ENCODE measurements at regions not wholly inside any gene's neighbourhood (a gene's known extent, or its start where the extent isn't known, plus 50 kb on each side); places are given as distances from the start of the nearest gene placed in this dataset.

GRCh38 chr7:50160206-50160605 is 67.2 kb upstream of the ZPBP start:
- Histone ChIP-seq H3K9ac (replicated peaks; ENCODE audit: extremely low read depth, insufficient read depth, low read length) (no peak overlapping the region), H4K20me1 (replicated peaks; ENCODE audit: control insufficient read depth, extremely low read depth, insufficient read depth, low read length) (no peaks in the 10 kb centered on the region), H3K4me1 (ENCODE audit: control insufficient read depth, extremely low read depth, insufficient read depth, low read length) (no peaks in the 10 kb centered on the region), H3K79me2 (ENCODE audit: control insufficient read depth, insufficient read depth, low read length) (no peaks in the 10 kb centered on the region), H3K27ac (ENCODE audit: insufficient read depth, low read depth, low read length) (no peak overlapping the region), H3K9me1 (replicated peaks; ENCODE audit: control insufficient read depth, extremely low read depth, insufficient read depth, low read length) (no peaks in the 10 kb centered on the region), H3K36me3 (ENCODE audit: control insufficient read depth in 2 of 2, extremely low read depth in 1 of 2, insufficient read depth in 2 of 2, low read length in 2 of 2) (no peaks in the 10 kb centered on the region), H2AFZ (ENCODE audit: low read depth, low read length) (no peak overlapping the region), H3K9me3 (replicated peaks; ENCODE audit: control insufficient read depth, insufficient read depth, low read length) (no peaks in the 10 kb centered on the region), H3K4me2 (ENCODE audit: insufficient read depth, low read length) (no peak overlapping the region), H3K27me3 (ENCODE audit: control insufficient read depth in 2 of 2, insufficient read depth in 2 of 2, low read length in 2 of 2) (no peaks in the 10 kb centered on the region), H3K4me3 (replicated peaks in 1 of 3; ENCODE audit: insufficient read depth in 1 of 3, low read depth in 1 of 3, low read length in 3 of 3) (no peak overlapping the region)
- CTCF ChIA-PET, result no interaction called here
- POLR2A ChIA-PET, result no interaction called here
- DNase-seq (ENCODE audit: low read depth, low spot score), result no peak
- no TSS peak for BruUV-seq (replicated peaks)
- intact Hi-C loops (cut with micrococcal nuclease) (no loop called here), dilution Hi-C loops (cut with MboI; ENCODE audit: extremely low pct_ligation_motif_present, low sequenced_read_pairs) (no loop called here)
- no peak for FAIRE-seq
- TF ChIP-seq POLR2AphosphoS5 (IDR thresholded peaks at IDR 0.05; ENCODE audit: insufficient read depth, low read depth, low read length) (no peak), GATA2 (IDR thresholded peaks at IDR 0.05; ENCODE audit: insufficient read depth, insufficient read length, low read depth, low read length) (no peak), FOS (IDR thresholded peaks at IDR 0.05; ENCODE audit: borderline replicate concordance, insufficient read depth, low read length) (no peak), CTCF (IDR thresholded peaks at IDR 0.05; ENCODE audit: extremely low read depth in 1 of 2, insufficient read depth in 1 of 2, low read depth in 1 of 2, low read length in 2 of 2) (no peak), JUN (IDR thresholded peaks at IDR 0.05; ENCODE audit: borderline replicate concordance, insufficient read depth, insufficient read length, low read depth) (no peak), POLR2A (IDR thresholded peaks at IDR 0.05; ENCODE audit: low read depth, low read length) (no peak), EZH2 (IDR thresholded peaks at IDR 0.05; ENCODE audit: borderline replicate concordance, low read depth, low read length, severe bottlenecking) (no peak), MYC (IDR thresholded peaks at IDR 0.05; ENCODE audit: low read depth, low read length) (no peak), MAX (IDR thresholded peaks at IDR 0.05; ENCODE audit: insufficient read depth, insufficient read length) (no peak)

Data from endothelial cell of umbilical vein (primary cell).